HL-60 (cell line): ENCODE measurements at regions not wholly inside any gene's neighbourhood (a gene's known extent, or its start where the extent isn't known, plus 50 kb on each side); places are given as distances from the start of the nearest gene placed in this dataset.
A peak's percentile ranks its signal among the peaks of the same experiment; 100 is the strongest.

Experiments used
- DNase-seq, 2 experiments: peaks; one replicate each; pipeline ENCODE4 v3.0.0-alpha.2; 2010 to 2020; ENCODE audit warnings: low read depth in 1 of 2, low spot score in 1 of 2
- H3K27ac ChIP-seq: fragments of 250-450 bp; sonication (Bioruptor Pico); replicated peaks from 2 replicates; pipeline ENCODE4 v1.5.1; 2020; ENCODE audit warnings: mild to moderate bottlenecking, moderate library complexity
- H3K27me3 ChIP-seq: fragments of 250-450 bp; sonication (Bioruptor Pico); 2 replicates; pipeline ENCODE4 v1.5.1; 2021; ENCODE audit warnings: mild to moderate bottlenecking, moderate library complexity; ENCODE audit not compliant: insufficient read depth, poor library complexity, severe bottlenecking
- H3K4me3 ChIP-seq: replicated peaks from 2 replicates; pipeline ENCODE4 v1.5.1; 2011; ENCODE audit warnings: mild to moderate bottlenecking, control low read depth, low read length; ENCODE audit not compliant: insufficient read depth
- GABPA ChIP-seq: IDR thresholded peaks from 2 replicates; pipeline ENCODE4 v1.6.1; 2012; ENCODE audit warnings: low read depth
- POLR2AphosphoS5 ChIP-seq: IDR thresholded peaks from 2 replicates; pipeline ENCODE4 v1.6.1; 2012; ENCODE audit warnings: low read depth
- SPI1 ChIP-seq: IDR thresholded peaks from 2 replicates; pipeline ENCODE4 v1.6.1; 2012; ENCODE audit warnings: low read depth, mild to moderate bottlenecking, borderline replicate concordance
- TF ChIP-seq, protein P1 (sequence below): IDR thresholded peaks from one replicate; pipeline ENCODE4 v1.5.1; 2011; ENCODE audit warnings: low read length, control low read depth, inconsistent platforms; ENCODE audit not compliant: insufficient read depth
- TF ChIP-seq, protein P2 (sequence below): IDR thresholded peaks from 2 replicates; pipeline ENCODE4 v1.6.1; 2012; ENCODE audit warnings: low read depth; ENCODE audit not compliant: insufficient replicate concordance

DNA sequence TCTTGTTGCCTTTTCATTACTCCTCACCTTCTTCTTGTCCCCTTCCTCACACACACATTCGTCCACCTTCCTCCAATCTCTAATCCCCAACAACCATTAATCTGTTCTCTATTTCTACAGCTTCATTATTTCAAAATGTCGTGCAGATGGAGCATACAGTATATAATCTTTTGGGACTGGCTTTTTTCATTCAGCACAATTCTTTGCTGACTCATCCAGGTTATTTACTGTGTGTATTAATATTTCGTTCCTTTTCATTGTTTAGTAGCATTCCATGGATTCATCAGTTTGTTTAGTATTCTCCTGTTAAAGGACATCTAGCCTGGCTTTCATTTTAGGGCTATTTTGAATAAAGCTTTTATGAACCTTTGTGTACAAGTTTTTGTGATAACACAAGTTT, 159.3 kb downstream of the PTPN20 start:
- no peak for DNase-seq
- H3K4me3 ChIP-seq: no peak overlapping the region
- H3K27ac ChIP-seq: no peak overlapping the region
- H3K27me3 ChIP-seq: peaks cover 5% of the 10 kb centered on the region
- TF ChIP-seq POLR2AphosphoS5 (no peak), SPI1 (no peak), GABPA (no peak)
- TF ChIP-seq, protein P1, sequence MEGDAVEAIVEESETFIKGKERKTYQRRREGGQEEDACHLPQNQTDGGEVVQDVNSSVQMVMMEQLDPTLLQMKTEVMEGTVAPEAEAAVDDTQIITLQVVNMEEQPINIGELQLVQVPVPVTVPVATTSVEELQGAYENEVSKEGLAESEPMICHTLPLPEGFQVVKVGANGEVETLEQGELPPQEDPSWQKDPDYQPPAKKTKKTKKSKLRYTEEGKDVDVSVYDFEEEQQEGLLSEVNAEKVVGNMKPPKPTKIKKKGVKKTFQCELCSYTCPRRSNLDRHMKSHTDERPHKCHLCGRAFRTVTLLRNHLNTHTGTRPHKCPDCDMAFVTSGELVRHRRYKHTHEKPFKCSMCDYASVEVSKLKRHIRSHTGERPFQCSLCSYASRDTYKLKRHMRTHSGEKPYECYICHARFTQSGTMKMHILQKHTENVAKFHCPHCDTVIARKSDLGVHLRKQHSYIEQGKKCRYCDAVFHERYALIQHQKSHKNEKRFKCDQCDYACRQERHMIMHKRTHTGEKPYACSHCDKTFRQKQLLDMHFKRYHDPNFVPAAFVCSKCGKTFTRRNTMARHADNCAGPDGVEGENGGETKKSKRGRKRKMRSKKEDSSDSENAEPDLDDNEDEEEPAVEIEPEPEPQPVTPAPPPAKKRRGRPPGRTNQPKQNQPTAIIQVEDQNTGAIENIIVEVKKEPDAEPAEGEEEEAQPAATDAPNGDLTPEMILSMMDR: no peak
- TF ChIP-seq, protein P2, sequence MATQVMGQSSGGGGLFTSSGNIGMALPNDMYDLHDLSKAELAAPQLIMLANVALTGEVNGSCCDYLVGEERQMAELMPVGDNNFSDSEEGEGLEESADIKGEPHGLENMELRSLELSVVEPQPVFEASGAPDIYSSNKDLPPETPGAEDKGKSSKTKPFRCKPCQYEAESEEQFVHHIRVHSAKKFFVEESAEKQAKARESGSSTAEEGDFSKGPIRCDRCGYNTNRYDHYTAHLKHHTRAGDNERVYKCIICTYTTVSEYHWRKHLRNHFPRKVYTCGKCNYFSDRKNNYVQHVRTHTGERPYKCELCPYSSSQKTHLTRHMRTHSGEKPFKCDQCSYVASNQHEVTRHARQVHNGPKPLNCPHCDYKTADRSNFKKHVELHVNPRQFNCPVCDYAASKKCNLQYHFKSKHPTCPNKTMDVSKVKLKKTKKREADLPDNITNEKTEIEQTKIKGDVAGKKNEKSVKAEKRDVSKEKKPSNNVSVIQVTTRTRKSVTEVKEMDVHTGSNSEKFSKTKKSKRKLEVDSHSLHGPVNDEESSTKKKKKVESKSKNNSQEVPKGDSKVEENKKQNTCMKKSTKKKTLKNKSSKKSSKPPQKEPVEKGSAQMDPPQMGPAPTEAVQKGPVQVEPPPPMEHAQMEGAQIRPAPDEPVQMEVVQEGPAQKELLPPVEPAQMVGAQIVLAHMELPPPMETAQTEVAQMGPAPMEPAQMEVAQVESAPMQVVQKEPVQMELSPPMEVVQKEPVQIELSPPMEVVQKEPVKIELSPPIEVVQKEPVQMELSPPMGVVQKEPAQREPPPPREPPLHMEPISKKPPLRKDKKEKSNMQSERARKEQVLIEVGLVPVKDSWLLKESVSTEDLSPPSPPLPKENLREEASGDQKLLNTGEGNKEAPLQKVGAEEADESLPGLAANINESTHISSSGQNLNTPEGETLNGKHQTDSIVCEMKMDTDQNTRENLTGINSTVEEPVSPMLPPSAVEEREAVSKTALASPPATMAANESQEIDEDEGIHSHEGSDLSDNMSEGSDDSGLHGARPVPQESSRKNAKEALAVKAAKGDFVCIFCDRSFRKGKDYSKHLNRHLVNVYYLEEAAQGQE: no peak

DNA sequence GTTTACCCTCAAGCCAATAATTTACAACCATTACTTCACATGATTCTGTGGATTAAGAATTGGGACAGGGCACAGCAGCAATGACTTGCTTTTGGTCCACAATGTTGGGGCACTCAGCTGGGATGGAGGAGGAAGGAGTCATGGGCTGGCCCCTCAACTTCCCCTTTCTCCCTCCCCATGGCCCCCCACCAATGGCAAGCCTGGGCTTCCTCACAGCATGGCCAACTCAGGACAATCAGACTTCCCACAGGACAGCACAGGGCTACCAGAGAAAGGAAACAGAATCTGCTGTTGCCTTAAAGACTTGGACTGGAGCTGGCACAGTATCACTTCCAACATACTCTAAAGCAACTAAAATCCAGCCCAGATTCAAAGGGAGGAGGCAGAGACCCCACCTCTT, 160.7 kb downstream of the PTPN20 start:
- H3K4me3 ChIP-seq: no peak overlapping the region
- no peak overlapping the region for H3K27ac ChIP-seq
- H3K27me3 ChIP-seq: peaks cover 5% of the 10 kb centered on the region
- TF ChIP-seq SPI1 (no peak), GABPA (no peak), POLR2AphosphoS5 (no peak)
- TF ChIP-seq, protein P2: no peak
- TF ChIP-seq, protein P1: no peak
- peak in 1 of 2 experiments; percentile 8 for DNase-seq

DNA sequence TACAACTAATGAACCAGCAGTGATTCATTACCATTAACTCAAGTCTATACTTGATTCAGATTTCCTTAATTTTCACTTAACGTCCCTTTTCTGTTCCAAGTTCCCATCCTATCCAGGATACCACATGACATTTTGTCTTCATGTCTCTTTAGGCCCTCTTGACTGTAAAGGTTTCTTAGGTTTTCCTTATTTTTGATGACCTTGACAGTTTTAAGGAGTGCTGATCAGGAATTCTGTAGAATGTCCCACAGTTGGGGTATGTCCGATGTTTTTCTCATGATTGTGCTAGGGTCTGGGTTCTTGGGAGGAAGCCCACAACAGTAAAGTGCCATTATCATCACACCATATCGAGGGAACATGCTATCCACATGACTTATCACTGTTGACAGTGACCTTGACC, 162.7 kb downstream of the PTPN20 start:
- Histone ChIP-seq H3K4me3 (no peak overlapping the region), H3K27ac (no peak overlapping the region), H3K27me3 (peaks cover 5% of the 10 kb centered on the region)
- DNase-seq: no peak
- TF ChIP-seq, protein P2: no peak
- TF ChIP-seq, protein P1: no peak
- TF ChIP-seq GABPA: no peak
- no peak for TF ChIP-seq POLR2AphosphoS5
- no peak for TF ChIP-seq SPI1
